ENCODE measurements at regions not wholly inside any gene's neighbourhood (a gene's known extent, or its start where the extent isn't known, plus 50 kb on each side); places are given as distances from the start of the nearest gene placed in this dataset.

DNA sequence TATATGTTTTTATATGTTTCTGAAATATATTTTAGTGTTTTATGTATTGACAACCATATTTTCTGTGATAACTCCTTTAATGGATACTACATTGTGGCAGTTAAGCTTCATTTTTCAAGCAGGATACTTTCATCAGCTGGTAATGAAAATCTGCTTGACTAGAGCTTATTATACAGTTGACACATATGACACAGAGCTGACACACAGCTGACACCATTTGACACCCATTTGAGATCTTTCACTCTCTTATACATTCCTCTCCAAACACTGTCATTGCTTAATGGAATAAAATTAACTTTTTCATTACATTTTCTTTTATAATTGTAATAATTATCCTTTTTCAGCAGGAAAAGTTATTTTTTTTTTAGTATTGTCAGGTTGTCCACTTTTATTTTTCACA is 561.1 kb upstream of the NDST4 start:
- Histone ChIP-seq H3K27me3 (no peaks in the 10 kb centered on the region), H3K4me1 (no peaks in the 10 kb centered on the region), H3K4me3 (no peak overlapping the region), H3K36me3 (no peaks in the 10 kb centered on the region), H3K27ac (no peak overlapping the region), H3K9me3 (peaks cover 0 to 8% (median 0%) of the 10 kb centered on the region in 4 donors)
- no peak for DNase-seq (ENCODE audit: low spot score in 2 of 2)
- TF ChIP-seq CTCF (IDR thresholded peaks at IDR 0.05): no peak
- no peak for TF ChIP-seq EP300 (IDR thresholded peaks at IDR 0.05)
- no peak for TF ChIP-seq POLR2A (IDR thresholded peaks at IDR 0.05)

DNA sequence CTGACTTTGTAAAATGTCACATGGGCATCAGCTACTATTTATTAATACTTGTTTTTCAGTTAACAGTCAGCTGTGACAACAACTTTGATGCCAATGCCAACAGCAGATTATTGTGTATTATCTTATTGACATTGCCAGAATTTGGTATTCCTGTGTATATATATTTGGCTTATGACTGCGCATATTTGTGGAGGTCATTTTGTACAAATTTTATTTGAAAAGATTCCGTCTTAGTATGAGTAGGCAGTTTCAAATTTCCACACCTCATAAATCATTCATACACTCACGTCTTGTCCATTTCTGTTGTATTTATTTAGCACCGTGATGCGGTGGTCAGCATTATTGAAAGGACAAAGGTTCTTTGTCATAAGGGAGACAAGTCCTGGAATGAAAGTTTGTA is 558.2 kb upstream of the NDST4 start:
- H3K9me3 ChIP-seq: no peaks in the 10 kb centered on the region
- TF ChIP-seq CTCF (IDR thresholded peaks at IDR 0.05) (no peak), POLR2A (IDR thresholded peaks at IDR 0.05) (no peak)
- no peaks in the 10 kb centered on the region for H3K27me3 ChIP-seq
- H3K4me3 ChIP-seq: no peak overlapping the region
- no peaks in the 10 kb centered on the region for H3K36me3 ChIP-seq
- 32% methylated on average over 5 of the region's 5 CpGs for WGBS, 2 donors
- no peak for DNase-seq (ENCODE audit: low spot score in 2 of 2)
- no peaks in the 10 kb centered on the region for H3K4me1 ChIP-seq
- no peak overlapping the region for H3K27ac ChIP-seq

GRCh38 chr4:115670930-115671329 is 557.5 kb upstream of the NDST4 start:
- no peaks in the 10 kb centered on the region for H3K9me3 ChIP-seq
- TF ChIP-seq CTCF (IDR thresholded peaks at IDR 0.05): no peak
- no peak for TF ChIP-seq EP300 (IDR thresholded peaks at IDR 0.05)
- no peak for TF ChIP-seq POLR2A (IDR thresholded peaks at IDR 0.05)
- no peaks in the 10 kb centered on the region for H3K4me1 ChIP-seq
- H3K36me3 ChIP-seq: no peaks in the 10 kb centered on the region
- H3K4me3 ChIP-seq: no peak overlapping the region
- no peaks in the 10 kb centered on the region for H3K27me3 ChIP-seq
- H3K27ac ChIP-seq: no peak overlapping the region
- no peak for DNase-seq (ENCODE audit: low spot score in 2 of 2)
- 66 to 77% methylated on average over 2 of the region's 2 CpGs for WGBS, 2 donors

DNA sequence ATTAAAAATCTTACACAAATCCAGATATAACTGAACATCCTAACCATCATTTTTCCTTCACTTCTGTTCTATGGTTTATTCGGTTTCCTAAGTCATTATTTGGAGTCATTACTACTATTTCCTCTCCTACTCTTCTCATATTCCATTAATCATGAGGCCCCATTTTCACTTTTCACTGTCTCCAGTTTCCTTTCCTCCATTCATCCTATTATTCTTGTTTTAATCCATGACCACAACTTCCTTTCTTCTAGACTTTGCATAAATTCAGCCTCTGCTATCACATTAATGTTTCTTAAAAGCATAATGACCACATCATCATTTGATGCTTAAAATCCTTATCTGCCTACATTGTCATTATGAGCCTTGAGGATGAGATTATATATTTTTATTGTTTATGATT is 555.0 kb upstream of the NDST4 start:
- WGBS, 2 donors: 60 to 76% methylated on average over 1 of the region's 1 CpG
- Histone ChIP-seq H3K9me3 (no peaks in the 10 kb centered on the region), H3K4me3 (no peak overlapping the region), H3K36me3 (no peaks in the 10 kb centered on the region), H3K27me3 (no peaks in the 10 kb centered on the region), H3K27ac (no peak overlapping the region), H3K4me1 (no peaks in the 10 kb centered on the region)
- no peak for TF ChIP-seq EP300 (IDR thresholded peaks at IDR 0.05)
- no peak for TF ChIP-seq POLR2A (IDR thresholded peaks at IDR 0.05)
- no peak for TF ChIP-seq CTCF (IDR thresholded peaks at IDR 0.05)
- DNase-seq (ENCODE audit: low spot score in 2 of 2): no peak

DNA sequence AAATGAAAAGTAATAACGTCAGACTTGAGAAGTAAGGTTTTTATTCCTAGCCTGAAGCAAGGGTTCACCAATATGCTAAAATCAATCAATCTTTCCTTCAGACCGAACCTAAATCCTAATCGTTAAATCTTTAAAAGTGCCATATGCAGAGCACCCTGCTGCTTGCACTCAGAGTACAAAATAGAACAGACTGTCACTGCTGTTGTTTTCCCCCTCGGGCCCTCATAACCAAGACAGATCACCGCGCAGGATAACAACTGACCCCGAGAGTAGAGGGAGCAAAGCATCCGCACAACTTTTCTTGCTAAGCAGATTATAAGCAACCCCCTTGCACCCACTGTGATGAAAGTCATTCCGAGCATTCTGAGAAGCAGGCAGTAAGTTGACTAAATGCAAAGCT is 550.9 kb upstream of the NDST4 start:
- no peaks in the 10 kb centered on the region for H3K9me3 ChIP-seq
- H3K27ac ChIP-seq: no peak overlapping the region
- no peaks in the 10 kb centered on the region for H3K27me3 ChIP-seq
- TF ChIP-seq POLR2A (IDR thresholded peaks at IDR 0.05): no peak
- no peak for TF ChIP-seq CTCF (IDR thresholded peaks at IDR 0.05)
- no peak for TF ChIP-seq EP300 (IDR thresholded peaks at IDR 0.05)
- H3K4me1 ChIP-seq: no peaks in the 10 kb centered on the region
- H3K36me3 ChIP-seq: no peaks in the 10 kb centered on the region
- 21 to 25% methylated on average over 9 of the region's 9 CpGs for WGBS, 2 donors
- no peak for DNase-seq (ENCODE audit: low spot score in 2 of 2)
- H3K4me3 ChIP-seq: no peak overlapping the region

All from tibial nerve (tissue), 4 donors.